Thoracic aorta (tissue), 2 donors: ENCODE measurements at regions not wholly inside any gene's neighbourhood (a gene's known extent, or its start where the extent isn't known, plus 50 kb on each side); places are given as distances from the start of the nearest gene placed in this dataset.

Source experiments
- ATAC-seq: fragments of 150-250 bp; one replicate; pipeline ENCODE4 v1.8.0; 2017; ENCODE audit warnings: low read depth; ENCODE audit not compliant: insufficient number of reproducible peaks, low FRiP score
- DNase-seq: peaks from one replicate; pipeline ENCODE4 v3.0.0-alpha.2; 2020; ENCODE audit warnings: low spot score
- H3K27ac ChIP-seq, 2 donors: fragments of 200-600 bp; sonication (generic); 1 replicate in 1 of 2; 2 replicates in 1 of 2; pipeline ENCODE4 v1.5.1; 2016; ENCODE audit warnings: mild to moderate bottlenecking in 2 of 2, moderate library complexity in 2 of 2
- H3K27me3 ChIP-seq: fragments of 200-600 bp; sonication (generic); replicated peaks from 2 replicates; pipeline ENCODE4 v1.6.0; 2016; ENCODE audit warnings: mild to moderate bottlenecking; ENCODE audit not compliant: insufficient read depth
- H3K36me3 ChIP-seq: fragments of 200-600 bp; sonication (generic); one replicate; pipeline ENCODE4 v1.5.1; 2016
- H3K4me1 ChIP-seq, 2 donors: fragments of 200-600 bp; sonication (generic); 1 replicate in 1 of 2; 2 replicates in 1 of 2; pipeline versions ENCODE4 v1.5.1 to v1.6.0; 2016; ENCODE audit warnings: low read depth in 2 of 2, mild to moderate bottlenecking in 1 of 2; ENCODE audit not compliant: control insufficient read depth in 1 of 2
- H3K4me3 ChIP-seq: fragments of 200-600 bp; sonication (generic); 2 replicates; pipeline ENCODE4 v1.5.1; 2016; ENCODE audit warnings: mild to moderate bottlenecking
- H3K9me3 ChIP-seq: fragments of 200-600 bp; sonication (generic); 2 replicates; pipeline ENCODE4 v1.5.1; 2016
- TF ChIP-seq, protein P1 (sequence below): fragments of 200-600 bp; sonication (generic); IDR thresholded peaks from one replicate; pipeline ENCODE4 v1.5.1; 2019; ENCODE audit warnings: antibody characterized with exemption

DNA sequence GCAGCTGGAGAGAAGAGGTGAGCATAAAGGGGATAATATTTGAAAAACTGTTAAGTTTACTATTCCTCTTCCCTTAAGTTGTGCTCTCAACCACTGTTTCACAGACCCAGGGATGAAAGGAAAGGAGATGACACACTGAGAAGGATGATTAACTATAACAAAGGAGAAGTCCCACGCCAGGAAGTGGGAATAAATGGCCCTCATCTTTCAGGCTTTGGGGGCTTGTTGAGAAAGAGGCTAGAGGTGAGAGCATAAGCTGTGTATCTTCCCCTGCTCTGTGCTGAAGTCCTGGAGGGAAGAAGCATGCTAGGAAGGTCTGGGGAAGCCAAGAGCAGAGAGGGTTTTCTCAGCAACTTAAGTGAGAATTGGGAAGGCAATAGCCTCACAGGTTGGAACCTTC is 399.1 kb upstream of the ATP5MC3 start:
- no peaks in the 10 kb centered on the region for H3K27me3 ChIP-seq

DNA sequence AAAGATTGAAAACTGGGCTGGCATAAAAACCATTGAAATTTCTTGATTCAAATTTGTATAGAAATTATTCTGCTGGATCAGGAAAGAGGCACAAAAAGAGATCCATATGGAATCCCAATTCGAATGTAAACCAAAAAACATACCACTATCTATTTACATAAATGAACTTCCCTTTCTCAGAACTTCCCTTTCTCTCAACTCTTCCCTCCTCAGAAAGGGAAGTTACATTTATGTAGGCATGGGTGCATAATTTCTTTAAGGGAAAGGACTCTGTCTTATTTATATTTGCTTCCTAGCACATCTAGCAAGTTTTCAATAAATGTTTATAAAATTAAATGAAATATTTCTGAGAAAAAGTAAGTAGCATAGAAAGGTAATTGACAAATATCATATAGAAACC is 398.1 kb upstream of the ATP5MC3 start:
- no peaks in the 10 kb centered on the region for H3K9me3 ChIP-seq
- H3K36me3 ChIP-seq: no peaks in the 10 kb centered on the region
- no peaks in the 10 kb centered on the region for H3K27me3 ChIP-seq
- ATAC-seq: no peak
- TF ChIP-seq, protein P1, sequence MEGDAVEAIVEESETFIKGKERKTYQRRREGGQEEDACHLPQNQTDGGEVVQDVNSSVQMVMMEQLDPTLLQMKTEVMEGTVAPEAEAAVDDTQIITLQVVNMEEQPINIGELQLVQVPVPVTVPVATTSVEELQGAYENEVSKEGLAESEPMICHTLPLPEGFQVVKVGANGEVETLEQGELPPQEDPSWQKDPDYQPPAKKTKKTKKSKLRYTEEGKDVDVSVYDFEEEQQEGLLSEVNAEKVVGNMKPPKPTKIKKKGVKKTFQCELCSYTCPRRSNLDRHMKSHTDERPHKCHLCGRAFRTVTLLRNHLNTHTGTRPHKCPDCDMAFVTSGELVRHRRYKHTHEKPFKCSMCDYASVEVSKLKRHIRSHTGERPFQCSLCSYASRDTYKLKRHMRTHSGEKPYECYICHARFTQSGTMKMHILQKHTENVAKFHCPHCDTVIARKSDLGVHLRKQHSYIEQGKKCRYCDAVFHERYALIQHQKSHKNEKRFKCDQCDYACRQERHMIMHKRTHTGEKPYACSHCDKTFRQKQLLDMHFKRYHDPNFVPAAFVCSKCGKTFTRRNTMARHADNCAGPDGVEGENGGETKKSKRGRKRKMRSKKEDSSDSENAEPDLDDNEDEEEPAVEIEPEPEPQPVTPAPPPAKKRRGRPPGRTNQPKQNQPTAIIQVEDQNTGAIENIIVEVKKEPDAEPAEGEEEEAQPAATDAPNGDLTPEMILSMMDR: no peak
- no peak overlapping the region for H3K27ac ChIP-seq
- no peak overlapping the region for H3K4me3 ChIP-seq
- DNase-seq: no peak
- no peaks in the 10 kb centered on the region for H3K4me1 ChIP-seq

More for the DNA sequence above, 399.1 kb upstream of the ATP5MC3 start:
- Histone ChIP-seq H3K27ac (no peak overlapping the region), H3K4me3 (no peak overlapping the region), H3K9me3 (no peaks in the 10 kb centered on the region), H3K36me3 (no peaks in the 10 kb centered on the region), H3K4me1 (no peaks in the 10 kb centered on the region)
- DNase-seq (no peak), ATAC-seq (no peak)
- TF ChIP-seq, protein P1: no peak

DNA sequence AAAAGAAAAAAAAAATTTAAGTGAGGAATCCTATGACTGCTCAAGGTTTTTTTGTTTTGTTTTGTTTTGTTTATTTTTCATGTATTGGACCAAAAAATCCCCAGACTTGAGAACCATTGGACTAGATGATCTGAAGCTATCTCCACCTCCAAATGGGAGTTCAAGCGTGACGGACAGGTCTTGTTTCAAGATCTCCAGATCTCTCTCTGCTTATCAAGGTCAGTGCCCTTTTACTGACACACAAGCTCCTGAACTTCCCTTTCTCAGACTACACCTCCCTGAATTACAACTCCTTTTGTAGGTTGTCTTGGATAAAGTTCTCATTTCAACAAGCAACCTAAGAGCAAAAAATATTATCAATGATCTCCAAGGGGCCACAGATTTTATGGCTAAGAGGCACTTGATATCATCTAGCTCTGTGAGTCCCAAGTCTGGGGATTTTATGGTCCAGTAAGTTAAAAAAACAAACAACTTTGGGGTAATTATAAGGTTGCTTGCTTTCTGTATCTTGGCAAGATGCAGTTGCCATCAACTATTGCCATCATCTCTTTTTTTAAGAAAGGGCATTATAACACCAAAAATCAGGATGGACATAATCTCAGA is 396.0 kb upstream of the ATP5MC3 start:
- no peak overlapping the region for H3K4me3 ChIP-seq
- H3K27me3 ChIP-seq: no peaks in the 10 kb centered on the region
- H3K36me3 ChIP-seq: no peaks in the 10 kb centered on the region
- no peaks in the 10 kb centered on the region for H3K4me1 ChIP-seq
- DNase-seq (no peak), ATAC-seq (no peak)
- no peaks in the 10 kb centered on the region for H3K9me3 ChIP-seq
- TF ChIP-seq, protein P1: no peak
- no peak overlapping the region for H3K27ac ChIP-seq

DNA sequence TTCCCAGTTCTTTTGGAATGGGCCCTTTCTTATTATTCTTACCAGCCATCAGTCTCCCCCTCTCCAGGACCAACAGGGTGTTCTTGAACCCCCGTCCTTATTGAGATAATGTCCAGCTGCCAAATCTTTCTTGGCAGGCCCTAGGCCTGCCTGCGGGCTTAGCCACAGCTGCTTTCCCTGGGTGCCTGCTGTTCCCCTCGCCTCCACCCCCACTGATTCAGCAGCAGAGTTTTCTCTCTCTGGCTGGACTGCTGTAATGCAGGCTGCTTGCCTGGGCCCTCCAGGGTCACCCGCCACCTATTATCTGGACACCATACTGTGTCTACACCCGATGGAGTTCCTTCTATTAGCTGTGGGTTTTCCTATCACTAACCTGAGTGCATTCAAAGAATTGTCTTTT is 395.4 kb upstream of the ATP5MC3 start:
- TF ChIP-seq, protein P1: no peak
- no peak for DNase-seq
- H3K27me3 ChIP-seq: no peaks in the 10 kb centered on the region
- no peak for ATAC-seq
- H3K4me3 ChIP-seq: no peak overlapping the region
- H3K9me3 ChIP-seq: no peaks in the 10 kb centered on the region
- H3K36me3 ChIP-seq: no peaks in the 10 kb centered on the region
- H3K27ac ChIP-seq: no peak overlapping the region
- no peaks in the 10 kb centered on the region for H3K4me1 ChIP-seq

DNA sequence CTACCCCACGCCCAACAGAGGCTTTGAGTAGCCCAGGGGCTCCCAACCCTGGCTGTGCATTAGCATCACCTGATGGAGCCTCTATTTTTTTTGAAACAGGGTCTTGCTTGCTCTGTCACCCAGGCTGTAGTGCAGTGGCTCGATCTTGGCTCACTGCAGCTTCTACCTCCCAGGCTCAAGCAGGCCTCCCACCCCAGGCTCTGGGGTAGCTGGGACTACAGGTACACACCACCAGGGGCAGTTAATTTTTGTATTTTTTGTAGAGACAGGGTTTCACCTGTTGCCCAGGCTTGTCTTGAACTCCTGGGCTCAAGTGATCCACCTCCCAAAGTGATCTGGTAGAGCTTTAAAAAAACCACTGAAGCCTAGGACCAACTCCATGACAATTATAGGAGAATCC is 394.8 kb upstream of the ATP5MC3 start:
- H3K36me3 ChIP-seq: no peaks in the 10 kb centered on the region
- no peaks in the 10 kb centered on the region for H3K27me3 ChIP-seq
- ATAC-seq (no peak), DNase-seq (no peak)
- H3K9me3 ChIP-seq: no peaks in the 10 kb centered on the region
- no peaks in the 10 kb centered on the region for H3K4me1 ChIP-seq
- H3K27ac ChIP-seq: no peak overlapping the region
- no peak overlapping the region for H3K4me3 ChIP-seq
- TF ChIP-seq, protein P1: no peak
